Loucy (cell line): ENCODE measurements at regions not wholly inside any gene's neighbourhood (a gene's known extent, or its start where the extent isn't known, plus 50 kb on each side); places are given as distances from the start of the nearest gene placed in this dataset.

Experiments used
- CTCF ChIP-seq: fragments of 200-600 bp; sonication (generic); conservative IDR thresholded peaks from 2 replicates; pipeline ENCODE4 v1.5.1; 2014; ENCODE audit warnings: mild to moderate bottlenecking, antibody characterized with exemption, low read length
- EZH2phosphoT487 ChIP-seq: fragments of 200-600 bp; IDR thresholded peaks from 2 replicates; pipeline ENCODE4 v1.6.1; 2018; ENCODE audit warnings: antibody characterized with exemption, mild to moderate bottlenecking, moderate library complexity, borderline replicate concordance

DNA sequence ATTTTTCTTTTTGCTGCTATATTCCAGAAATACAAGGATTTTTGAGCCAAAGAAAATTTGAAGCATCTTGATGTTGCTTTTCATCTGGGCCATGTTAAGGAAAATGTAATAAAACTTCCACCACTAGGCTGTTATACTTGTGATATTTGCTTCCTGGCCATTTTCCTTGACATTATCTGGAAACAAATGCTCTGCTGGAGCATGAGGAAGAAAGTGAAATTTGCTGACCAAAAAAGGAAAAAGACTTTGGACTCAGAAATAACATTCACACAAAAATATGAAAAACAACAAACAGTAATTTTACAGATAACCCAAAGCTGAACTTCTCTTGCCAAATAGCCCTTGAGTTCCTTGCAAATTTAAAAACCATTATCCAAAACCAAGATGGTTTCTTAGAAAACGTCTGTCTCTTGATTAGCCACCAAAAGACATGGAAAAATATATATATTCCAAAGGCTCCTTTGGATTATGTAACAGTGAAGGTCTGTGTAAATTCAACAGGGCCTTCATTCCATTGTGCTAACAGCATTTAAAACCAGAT, 344.5 kb downstream of the LMX1A start:
- TF ChIP-seq CTCF (no peak), EZH2phosphoT487 (no peak)
